ENCODE measurements at regions not wholly inside any gene's neighbourhood (a gene's known extent, or its start where the extent isn't known, plus 50 kb on each side); places are given as distances from the start of the nearest gene placed in this dataset.

DNA sequence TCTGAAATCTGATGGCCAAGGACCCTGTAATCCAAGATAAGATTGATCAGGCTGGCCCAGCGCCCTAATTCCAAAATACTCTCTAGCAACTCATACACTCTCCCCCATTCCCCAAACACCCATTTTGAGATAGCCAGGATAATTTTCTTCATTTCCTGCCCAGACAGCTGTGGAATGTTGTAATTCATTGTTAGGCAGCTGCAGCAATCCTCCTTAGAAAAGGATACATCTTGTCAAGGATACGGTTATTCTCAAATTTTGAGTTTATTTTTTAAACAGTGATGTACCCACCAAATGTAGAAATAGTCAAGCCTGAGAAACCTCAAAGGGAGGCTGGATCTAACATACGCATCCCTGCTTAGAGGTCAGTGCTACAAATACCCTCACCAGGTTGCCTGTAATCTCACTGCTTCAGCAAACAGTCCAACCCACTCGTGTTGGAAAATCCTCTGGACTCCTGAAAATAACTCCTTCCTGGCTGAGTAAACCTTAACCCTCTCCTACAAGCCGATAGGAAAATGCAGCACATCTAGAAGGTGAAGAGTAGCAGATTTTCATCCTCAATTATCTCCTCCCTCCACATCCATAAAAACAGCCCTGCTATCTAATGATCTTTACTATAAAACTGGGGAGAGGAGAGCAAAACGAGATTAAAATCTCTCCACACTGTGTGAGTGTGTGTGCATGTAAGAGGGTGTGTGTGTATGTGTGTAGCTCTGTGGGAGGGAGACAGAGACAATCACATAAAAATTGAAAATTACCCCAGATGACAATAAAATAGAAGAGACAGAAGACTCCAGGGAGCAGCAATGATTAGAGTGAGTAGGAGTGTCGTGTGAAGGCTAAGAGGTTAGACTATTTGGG lies 683.1 kb downstream of the DIAPH3 start:
- TF ChIP-seq, protein P1, sequence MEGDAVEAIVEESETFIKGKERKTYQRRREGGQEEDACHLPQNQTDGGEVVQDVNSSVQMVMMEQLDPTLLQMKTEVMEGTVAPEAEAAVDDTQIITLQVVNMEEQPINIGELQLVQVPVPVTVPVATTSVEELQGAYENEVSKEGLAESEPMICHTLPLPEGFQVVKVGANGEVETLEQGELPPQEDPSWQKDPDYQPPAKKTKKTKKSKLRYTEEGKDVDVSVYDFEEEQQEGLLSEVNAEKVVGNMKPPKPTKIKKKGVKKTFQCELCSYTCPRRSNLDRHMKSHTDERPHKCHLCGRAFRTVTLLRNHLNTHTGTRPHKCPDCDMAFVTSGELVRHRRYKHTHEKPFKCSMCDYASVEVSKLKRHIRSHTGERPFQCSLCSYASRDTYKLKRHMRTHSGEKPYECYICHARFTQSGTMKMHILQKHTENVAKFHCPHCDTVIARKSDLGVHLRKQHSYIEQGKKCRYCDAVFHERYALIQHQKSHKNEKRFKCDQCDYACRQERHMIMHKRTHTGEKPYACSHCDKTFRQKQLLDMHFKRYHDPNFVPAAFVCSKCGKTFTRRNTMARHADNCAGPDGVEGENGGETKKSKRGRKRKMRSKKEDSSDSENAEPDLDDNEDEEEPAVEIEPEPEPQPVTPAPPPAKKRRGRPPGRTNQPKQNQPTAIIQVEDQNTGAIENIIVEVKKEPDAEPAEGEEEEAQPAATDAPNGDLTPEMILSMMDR (IDR thresholded peaks at IDR 0.05), result no peak
- Histone ChIP-seq H3K4me1 (peaks cover 10% of the 10 kb centered on the region), H3K36me3 (no peaks in the 10 kb centered on the region), H3K4me3 (no peak overlapping the region), H3K27ac (no peak overlapping the region), H3K9me3 (no peaks in the 10 kb centered on the region), H3K27me3 (no peaks in the 10 kb centered on the region)
- intact Hi-C loops (cut with DNase I), result no loop called here
- DNase-seq, result no peak
- no peak for ATAC-seq

DNA sequence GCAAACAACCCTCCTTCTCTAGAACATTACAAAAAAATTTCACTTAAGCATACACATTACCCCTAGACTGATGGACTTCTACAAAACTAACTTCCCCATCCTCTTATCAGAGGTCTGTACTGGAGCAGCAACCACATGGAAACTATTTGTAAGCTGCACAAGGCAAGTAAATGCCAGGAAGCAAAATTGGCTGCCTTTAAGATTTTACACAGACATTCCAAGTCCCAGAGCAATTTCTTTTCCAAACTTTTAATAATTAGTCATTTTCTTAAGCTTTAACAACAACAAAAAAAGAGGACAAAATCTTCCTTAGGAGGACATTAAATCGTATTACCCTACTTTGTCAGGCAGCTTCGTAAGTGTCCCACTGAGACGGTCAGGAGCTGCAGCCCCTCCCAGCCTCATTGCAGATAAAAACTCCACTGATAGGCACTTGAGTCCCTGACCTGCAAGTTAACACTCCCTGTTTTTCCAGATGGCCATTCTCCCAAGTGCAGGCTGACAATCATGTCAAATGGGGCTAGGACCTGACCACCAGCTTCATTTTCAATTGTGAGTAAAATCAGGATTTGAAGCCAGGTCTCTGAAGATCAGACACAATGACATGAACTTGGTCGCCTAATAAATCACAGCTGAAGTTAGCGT lies 680.1 kb downstream of the DIAPH3 start:
- no peak for DNase-seq
- no peak for ATAC-seq
- Histone ChIP-seq H3K9me3 (no peaks in the 10 kb centered on the region), H3K4me3 (no peak overlapping the region), H3K36me3 (no peaks in the 10 kb centered on the region), H3K27me3 (no peaks in the 10 kb centered on the region), H3K4me1 (peaks cover 10% of the 10 kb centered on the region), H3K27ac (peak overlapping the region; percentile 21)
- TF ChIP-seq, protein P1 (IDR thresholded peaks at IDR 0.05), result no peak
- intact Hi-C loops (cut with DNase I), result no loop called here

DNA sequence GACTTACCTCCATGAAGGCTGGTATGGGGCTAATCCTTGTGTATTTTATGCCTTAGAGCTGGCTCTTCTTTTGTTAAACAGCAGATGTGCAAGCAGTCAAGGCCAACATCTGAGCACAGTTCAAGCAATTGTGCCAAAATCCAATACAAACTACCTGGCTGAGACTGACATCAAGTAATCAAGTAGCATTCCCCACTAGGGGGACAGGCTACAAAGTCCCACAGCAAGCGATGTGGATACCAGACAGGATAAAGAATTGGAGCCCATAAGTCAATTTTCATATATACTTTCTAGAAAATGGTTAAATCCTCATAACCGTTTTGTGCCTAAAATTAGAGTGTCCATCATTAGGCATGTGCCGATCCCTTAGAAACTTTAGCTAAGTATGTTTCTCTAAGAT lies 675.8 kb downstream of the DIAPH3 start:
- Histone ChIP-seq H3K36me3 (no peaks in the 10 kb centered on the region), H3K27me3 (no peaks in the 10 kb centered on the region), H3K4me3 (no peak overlapping the region), H3K27ac (no peak overlapping the region), H3K9me3 (no peaks in the 10 kb centered on the region), H3K4me1 (peaks cover 10% of the 10 kb centered on the region)
- TF ChIP-seq, protein P1 (IDR thresholded peaks at IDR 0.05), result no peak
- no peak for DNase-seq
- intact Hi-C loops (cut with DNase I), result no loop called here
- ATAC-seq, result no peak

DNA sequence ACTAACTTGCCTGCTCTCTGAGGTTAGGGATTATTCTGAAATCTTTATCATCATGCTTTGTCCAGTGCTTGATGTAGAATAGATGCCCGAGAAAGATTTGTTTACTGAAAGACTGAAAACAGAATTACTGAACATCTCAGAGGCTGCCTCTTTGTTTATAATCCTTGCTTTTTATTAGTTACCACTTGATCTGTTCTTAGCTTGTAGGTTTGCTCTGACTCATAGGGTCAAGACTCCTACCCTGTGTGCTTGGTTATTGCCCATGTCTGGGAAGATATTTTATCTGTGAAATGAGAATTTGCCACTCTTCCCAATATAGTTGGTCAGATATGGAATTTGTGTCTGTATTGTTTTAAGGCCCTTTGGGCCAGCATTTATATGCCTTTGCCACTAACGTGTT lies 675.3 kb downstream of the DIAPH3 start:
- Histone ChIP-seq H3K9me3 (no peaks in the 10 kb centered on the region), H3K27ac (no peak overlapping the region), H3K4me3 (no peak overlapping the region), H3K4me1 (peaks cover 10% of the 10 kb centered on the region), H3K36me3 (no peaks in the 10 kb centered on the region), H3K27me3 (no peaks in the 10 kb centered on the region)
- TF ChIP-seq, protein P1 (IDR thresholded peaks at IDR 0.05), result no peak
- ATAC-seq, result no peak
- intact Hi-C loops (cut with DNase I), result no loop called here
- no peak for DNase-seq

DNA sequence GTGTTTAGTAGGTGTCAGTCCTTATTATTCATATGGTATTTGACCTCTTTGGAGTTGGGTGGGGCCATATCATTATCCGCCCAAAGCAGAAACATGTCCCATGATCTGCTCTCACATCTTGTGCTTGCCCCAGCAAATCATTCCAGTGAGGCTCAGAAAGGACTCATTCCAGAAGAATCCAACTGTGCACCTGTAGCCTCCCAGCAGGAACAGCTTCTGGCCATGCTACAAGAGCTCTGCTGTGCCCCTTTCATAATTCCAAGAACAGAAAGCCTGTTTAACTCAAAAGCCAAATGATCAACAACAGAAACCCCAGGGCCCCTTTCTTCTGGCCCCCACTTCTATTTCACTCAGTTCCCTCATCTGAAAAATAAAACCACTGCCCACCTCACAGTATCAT lies 673.1 kb downstream of the DIAPH3 start:
- ATAC-seq, result no peak
- Histone ChIP-seq H3K4me3 (no peak overlapping the region), H3K27ac (no peak overlapping the region), H3K36me3 (no peaks in the 10 kb centered on the region), H3K27me3 (no peaks in the 10 kb centered on the region), H3K4me1 (peaks cover 8% of the 10 kb centered on the region), H3K9me3 (no peaks in the 10 kb centered on the region)
- TF ChIP-seq, protein P1 (IDR thresholded peaks at IDR 0.05), result no peak
- intact Hi-C loops (cut with DNase I), result no loop called here
- no peak for DNase-seq

Measured in upper lobe of right lung (tissue), 1 donor.